Inferior parietal cortex (tissue), 1 donor: ENCODE measurements at regions not wholly inside any gene's neighbourhood (a gene's known extent, or its start where the extent isn't known, plus 50 kb on each side); places are given as distances from the start of the nearest gene placed in this dataset.
A peak's percentile ranks its signal among the peaks of the same experiment; 100 is the strongest.

Experiments used
- DNase-seq: peaks from one replicate; pipeline ENCODE4 v3.0.0-alpha.2; 2016; ENCODE audit errors: extremely low spot score

DNA sequence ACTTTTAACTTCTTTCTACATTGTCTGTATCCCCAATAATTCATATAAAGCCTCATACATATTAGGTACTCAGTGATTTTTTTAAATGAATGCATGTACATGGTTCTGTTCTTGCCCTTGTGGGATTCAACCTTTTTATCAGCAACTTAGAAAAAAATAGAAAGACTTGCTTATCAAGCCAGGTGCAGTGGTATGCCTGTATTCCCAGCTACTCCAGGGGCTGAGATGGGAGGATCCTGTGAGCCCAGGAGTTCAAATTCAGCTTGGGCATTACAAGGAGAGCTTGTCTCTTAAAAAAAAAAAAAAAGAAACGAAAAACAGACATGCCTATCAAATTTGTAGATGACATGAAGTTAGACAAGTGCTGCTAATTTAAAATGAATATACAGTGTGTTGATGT, 54.2 kb upstream of the MYCBP2 start:
- DNase-seq, result no peak

GRCh38 chr13:77379508-77379907, 52.6 kb upstream of the MYCBP2 start:
- no peak for DNase-seq

- DNase-seq, result no peak
Observed at GRCh38 chr13:77378662-77379061, 51.8 kb upstream of the MYCBP2 start.

- DNase-seq, result peak; percentile 4
Observed at GRCh38 chr13:77377016-77377415, 50.1 kb upstream of the MYCBP2 start.
